OCI-LY3 (cell line): ENCODE measurements at regions not wholly inside any gene's neighbourhood (a gene's known extent, or its start where the extent isn't known, plus 50 kb on each side); places are given as distances from the start of the nearest gene placed in this dataset.

ENCODE experiments used
- CTCF ChIP-seq: fragments of 200-600, 300-600 bp; sonication (generic); IDR thresholded peaks from 2 replicates; pipeline ENCODE4 v1.5.1; 2014; ENCODE audit warnings: antibody characterized with exemption, low read length, low read depth
- EZH2phosphoT487 ChIP-seq: fragments of 200-600 bp; shearing (Covaris generic); IDR thresholded peaks from 2 replicates; pipeline ENCODE4 v1.6.1; 2018; ENCODE audit warnings: antibody characterized with exemption, mixed run types, low read depth

- TF ChIP-seq CTCF (no peak), EZH2phosphoT487 (no peak)
Observed at GRCh38 chr9:82799286-82799685, 263.7 kb downstream of the RASEF start.
